WERI-Rb-1 (cell line): ENCODE measurements at regions not wholly inside any gene's neighbourhood (a gene's known extent, or its start where the extent isn't known, plus 50 kb on each side); places are given as distances from the start of the nearest gene placed in this dataset.

Experiments
- DNase-seq: peaks from one replicate; pipeline ENCODE4 v3.0.0-alpha.2; 2020
- H3K27ac ChIP-seq: fragments of 250-450 bp; sonication (Bioruptor Pico); 2 replicates; pipeline ENCODE4 v1.5.1; 2020; ENCODE audit warnings: mild to moderate bottlenecking, moderate library complexity
- H3K27me3 ChIP-seq: fragments of 250-450 bp; sonication (Bioruptor Pico); 2 replicates; pipeline ENCODE4 v1.5.1; 2021; ENCODE audit warnings: mild to moderate bottlenecking, low read depth, moderate library complexity; ENCODE audit not compliant: insufficient read depth, severe bottlenecking
- H3K36me3 ChIP-seq: fragments of 250-450 bp; sonication (Bioruptor Pico); 2 replicates; pipeline ENCODE4 v1.5.1; 2020; ENCODE audit warnings: mild to moderate bottlenecking, moderate library complexity
- H3K4me3 ChIP-seq: 2 replicates; pipeline ENCODE4 v1.5.1; 2011; ENCODE audit warnings: low read depth, mild to moderate bottlenecking, control low read depth, low read length
- H3K9me3 ChIP-seq: fragments of 250-450 bp; sonication (Bioruptor Pico); 2 replicates; pipeline ENCODE4 v1.5.1; 2021; ENCODE audit warnings: mild to moderate bottlenecking, moderate library complexity; ENCODE audit not compliant: severe bottlenecking
- CTCF ChIP-seq: IDR thresholded peaks from 2 replicates; pipeline ENCODE4 v1.5.1; 2011; ENCODE audit warnings: low read depth, mild to moderate bottlenecking, control low read depth, inconsistent platforms, low read length

- DNase-seq, result no peak
- H3K27ac ChIP-seq, result no peak overlapping the region
- H3K4me3 ChIP-seq, result no peak overlapping the region
- H3K36me3 ChIP-seq, result no peaks in the 10 kb centered on the region
- TF ChIP-seq CTCF, result no peak
- H3K27me3 ChIP-seq, result no peaks in the 10 kb centered on the region
- H3K9me3 ChIP-seq, result no peaks in the 10 kb centered on the region
These were observed 694.6 kb downstream of the EPHA4 start for GRCh38 chr2:220877491-220877890.

- no peaks in the 10 kb centered on the region for H3K36me3 ChIP-seq
- H3K4me3 ChIP-seq, result no peak overlapping the region
- no peaks in the 10 kb centered on the region for H3K9me3 ChIP-seq
- H3K27ac ChIP-seq, result no peak overlapping the region
- no peak for DNase-seq
- no peaks in the 10 kb centered on the region for H3K27me3 ChIP-seq
- no peak for TF ChIP-seq CTCF
These were observed 694.2 kb downstream of the EPHA4 start for GRCh38 chr2:220877897-220878296.

GRCh38 chr2:220880623-220881596 lies 691.2 kb downstream of the EPHA4 start:
- no peak for DNase-seq
- no peak for TF ChIP-seq CTCF
- Histone ChIP-seq H3K27me3 (no peaks in the 10 kb centered on the region), H3K36me3 (no peaks in the 10 kb centered on the region), H3K27ac (no peak overlapping the region), H3K4me3 (no peak overlapping the region), H3K9me3 (no peaks in the 10 kb centered on the region)

GRCh38 chr2:220882507-220882906 lies 689.6 kb downstream of the EPHA4 start:
- no peaks in the 10 kb centered on the region for H3K9me3 ChIP-seq
- no peaks in the 10 kb centered on the region for H3K27me3 ChIP-seq
- no peak overlapping the region for H3K4me3 ChIP-seq
- no peak for TF ChIP-seq CTCF
- no peaks in the 10 kb centered on the region for H3K36me3 ChIP-seq
- no peak for DNase-seq
- H3K27ac ChIP-seq, result no peak overlapping the region

- Histone ChIP-seq H3K4me3 (no peak overlapping the region), H3K27ac (no peak overlapping the region), H3K9me3 (no peaks in the 10 kb centered on the region), H3K36me3 (no peaks in the 10 kb centered on the region), H3K27me3 (no peaks in the 10 kb centered on the region)
- DNase-seq, result no peak
- no peak for TF ChIP-seq CTCF
These were observed 686.5 kb downstream of the EPHA4 start for GRCh38 chr2:220885593-220885992.
